ENCODE measurements at regions not wholly inside any gene's neighbourhood (a gene's known extent, or its start where the extent isn't known, plus 50 kb on each side); places are given as distances from the start of the nearest gene placed in this dataset.
"Not testable (repeated sequence)": the region's sequence is repeated elsewhere in the genome, so short reads cannot be mapped to it uniquely, and the experiment has no call there.

GRCh38 chr9:12318732-12319685 is 374.2 kb upstream of the TYRP1 start:
- H3K4me3 ChIP-seq (ENCODE audit: low read depth, low read length) = no peak overlapping the region
- ChIA-PET POLR2A (no interaction called here), CTCF (no interaction called here)
- DNase-seq (ENCODE audit: low read depth, low spot score) = no peak
- TF ChIP-seq CTCF (IDR thresholded peaks at IDR 0.05; ENCODE audit: insufficient read depth, low read length, missing control alignments) = no peak

GRCh38 chr9:12329623-12329985 is 363.6 kb upstream of the TYRP1 start:
- DNase-seq (ENCODE audit: low read depth, low spot score) = no peak
- no peak overlapping the region for H3K4me3 ChIP-seq (ENCODE audit: low read depth, low read length)
- POLR2A ChIA-PET = no interaction called here
- CTCF ChIA-PET = interaction anchor here (1.1 kb wide), 1 partner anchor 14 kb away, joined by 3 read pairs; no protein-coding TSS in a partner anchor
- TF ChIP-seq CTCF (IDR thresholded peaks at IDR 0.05; ENCODE audit: insufficient read depth, low read length, missing control alignments) = no peak

- POLR2A ChIA-PET; H3K4me3 ChIP-seq (ENCODE audit: low read depth, low read length); DNase-seq (ENCODE audit: low read depth, low spot score); CTCF ChIA-PET: not testable (repeated sequence)
Observed at GRCh38 chr9:12333966-12334365, 359.2 kb upstream of the TYRP1 start.

DNA sequence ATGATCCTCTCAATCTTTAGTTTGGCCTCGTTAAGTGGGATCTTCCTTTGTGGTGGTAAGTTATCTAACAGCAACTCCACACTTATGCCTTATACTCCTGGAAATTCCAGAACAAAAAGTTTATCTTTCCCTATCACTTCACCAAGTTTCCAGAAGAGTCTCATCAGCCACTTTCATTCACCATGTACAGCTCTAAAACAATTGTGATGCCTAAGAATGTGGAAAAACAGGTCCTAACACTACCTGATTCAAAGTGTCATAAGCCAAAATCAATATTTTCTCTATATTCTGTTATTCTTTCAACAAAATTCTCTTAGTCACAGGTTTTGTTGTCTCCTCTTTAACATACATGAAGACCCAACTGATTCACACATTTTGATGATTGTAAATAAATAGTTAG is 342.4 kb upstream of the TYRP1 start:
- no peak for DNase-seq (ENCODE audit: low read depth, low spot score)
- POLR2A ChIA-PET = no interaction called here
- no peak overlapping the region for H3K4me3 ChIP-seq (ENCODE audit: low read depth, low read length)
- CTCF ChIA-PET = no interaction called here
- no peak for TF ChIP-seq CTCF (IDR thresholded peaks at IDR 0.05; ENCODE audit: insufficient read depth, low read length, missing control alignments)

DNA sequence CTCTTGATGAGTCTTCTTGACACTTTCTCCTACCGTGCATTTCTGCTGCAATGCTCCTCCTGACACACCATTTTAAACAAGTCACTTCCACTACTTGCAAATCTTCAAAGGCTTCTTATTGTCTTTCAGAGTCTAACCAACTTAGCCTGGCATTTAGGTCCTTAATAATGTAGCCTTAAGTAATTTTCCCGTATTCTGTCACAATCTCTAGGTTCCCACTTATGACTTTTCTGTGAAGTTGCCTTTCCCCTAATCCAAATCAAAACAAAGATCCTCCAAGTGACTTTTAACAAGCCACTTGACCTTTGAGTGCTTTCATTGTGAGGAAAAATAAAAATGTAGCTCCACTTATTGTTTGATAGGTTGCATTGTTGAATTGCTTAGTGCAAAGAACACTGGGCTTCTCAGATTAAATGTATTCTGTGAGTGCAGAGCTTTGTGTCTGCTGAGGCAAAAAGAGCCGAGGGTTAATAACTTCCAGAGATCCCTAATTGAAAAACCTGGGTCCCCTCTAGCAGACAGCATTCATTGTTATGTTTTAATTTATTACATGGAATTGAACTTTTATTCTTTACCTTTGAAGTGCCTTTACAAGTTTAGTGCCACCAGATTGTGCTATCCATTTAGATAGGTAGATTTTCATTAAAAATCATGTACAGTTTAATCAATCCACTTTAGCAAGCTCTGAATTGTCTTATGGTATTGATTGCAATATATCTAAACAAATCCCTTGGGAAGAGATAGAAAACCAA is 341.7 kb upstream of the TYRP1 start:
- CTCF ChIA-PET = no interaction called here
- H3K4me3 ChIP-seq (ENCODE audit: low read depth, low read length) = no peak overlapping the region
- TF ChIP-seq CTCF (IDR thresholded peaks at IDR 0.05; ENCODE audit: insufficient read depth, low read length, missing control alignments) = no peak
- POLR2A ChIA-PET = no interaction called here
- no peak for DNase-seq (ENCODE audit: low read depth, low spot score)

DNA sequence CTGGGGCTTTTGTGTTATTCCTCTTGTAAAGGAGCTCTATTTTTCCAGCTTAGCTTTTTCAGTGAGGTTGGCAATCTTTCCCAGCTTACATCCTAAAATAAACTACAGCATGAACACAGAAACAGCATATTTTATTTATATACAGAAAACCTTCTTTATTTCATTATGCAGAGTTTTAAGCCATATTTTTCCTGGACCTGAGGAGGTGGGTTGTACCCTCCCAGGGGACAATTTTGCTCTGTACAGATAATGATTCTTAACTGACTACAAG is 341.2 kb upstream of the TYRP1 start:
- no peak for DNase-seq (ENCODE audit: low read depth, low spot score)
- POLR2A ChIA-PET = no interaction called here
- CTCF ChIA-PET = no interaction called here
- H3K4me3 ChIP-seq (ENCODE audit: low read depth, low read length) = no peak overlapping the region
- no peak for TF ChIP-seq CTCF (IDR thresholded peaks at IDR 0.05; ENCODE audit: insufficient read depth, low read length, missing control alignments)

Measured in AG04449 (cell line).